ENCODE measurements at regions not wholly inside any gene's neighbourhood (a gene's known extent, or its start where the extent isn't known, plus 50 kb on each side); places are given as distances from the start of the nearest gene placed in this dataset.

DNA sequence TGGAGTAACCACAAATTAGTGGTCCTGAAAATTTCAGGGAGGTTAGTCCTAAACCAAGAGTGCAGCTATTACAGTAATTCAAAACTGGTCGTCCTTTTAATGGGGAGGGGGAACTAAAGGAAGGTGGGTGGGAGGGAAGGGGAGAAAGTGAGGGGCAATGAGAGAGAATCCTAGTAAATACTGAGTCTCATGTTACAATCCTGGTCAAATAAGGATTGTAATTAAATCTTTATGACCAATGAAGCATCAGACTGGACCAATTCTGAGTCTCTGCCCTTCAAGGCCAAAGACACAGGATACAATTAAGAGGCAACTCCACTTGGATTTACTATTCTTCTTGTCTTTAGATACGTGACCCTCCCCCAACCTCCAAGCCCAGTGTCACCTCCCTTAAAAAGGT, 262.9 kb downstream of the BCL11A start:
- Histone ChIP-seq H3K4me1 (no peaks in the 10 kb centered on the region), H3K9me3 (no peaks in the 10 kb centered on the region), H3K4me2 (no peak overlapping the region), H3K27ac (no peak overlapping the region), H3K4me3 (no peak overlapping the region)
- DNase-seq (ENCODE audit: low read depth in 1 of 2, low spot score in 1 of 2) = no peak
- ATAC-seq = no peak
- no peak for FAIRE-seq
- ChIA-PET CTCF (interaction anchor here (0.7 kb wide), 1 partner anchor 596 kb away, joined by 3 read pairs; no protein-coding TSS in a partner anchor), POLR2A (no interaction called here)
- WGBS (ENCODE audit: missing lambda C conversion rate) = 4% methylated on average over 2 of the region's 2 CpGs
- TF ChIP-seq, protein P1, sequence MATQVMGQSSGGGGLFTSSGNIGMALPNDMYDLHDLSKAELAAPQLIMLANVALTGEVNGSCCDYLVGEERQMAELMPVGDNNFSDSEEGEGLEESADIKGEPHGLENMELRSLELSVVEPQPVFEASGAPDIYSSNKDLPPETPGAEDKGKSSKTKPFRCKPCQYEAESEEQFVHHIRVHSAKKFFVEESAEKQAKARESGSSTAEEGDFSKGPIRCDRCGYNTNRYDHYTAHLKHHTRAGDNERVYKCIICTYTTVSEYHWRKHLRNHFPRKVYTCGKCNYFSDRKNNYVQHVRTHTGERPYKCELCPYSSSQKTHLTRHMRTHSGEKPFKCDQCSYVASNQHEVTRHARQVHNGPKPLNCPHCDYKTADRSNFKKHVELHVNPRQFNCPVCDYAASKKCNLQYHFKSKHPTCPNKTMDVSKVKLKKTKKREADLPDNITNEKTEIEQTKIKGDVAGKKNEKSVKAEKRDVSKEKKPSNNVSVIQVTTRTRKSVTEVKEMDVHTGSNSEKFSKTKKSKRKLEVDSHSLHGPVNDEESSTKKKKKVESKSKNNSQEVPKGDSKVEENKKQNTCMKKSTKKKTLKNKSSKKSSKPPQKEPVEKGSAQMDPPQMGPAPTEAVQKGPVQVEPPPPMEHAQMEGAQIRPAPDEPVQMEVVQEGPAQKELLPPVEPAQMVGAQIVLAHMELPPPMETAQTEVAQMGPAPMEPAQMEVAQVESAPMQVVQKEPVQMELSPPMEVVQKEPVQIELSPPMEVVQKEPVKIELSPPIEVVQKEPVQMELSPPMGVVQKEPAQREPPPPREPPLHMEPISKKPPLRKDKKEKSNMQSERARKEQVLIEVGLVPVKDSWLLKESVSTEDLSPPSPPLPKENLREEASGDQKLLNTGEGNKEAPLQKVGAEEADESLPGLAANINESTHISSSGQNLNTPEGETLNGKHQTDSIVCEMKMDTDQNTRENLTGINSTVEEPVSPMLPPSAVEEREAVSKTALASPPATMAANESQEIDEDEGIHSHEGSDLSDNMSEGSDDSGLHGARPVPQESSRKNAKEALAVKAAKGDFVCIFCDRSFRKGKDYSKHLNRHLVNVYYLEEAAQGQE (IDR thresholded peaks at IDR 0.05) = no peak
- TF ChIP-seq CBX2 (IDR thresholded peaks at IDR 0.05; ENCODE audit: borderline replicate concordance, low read depth) (no peak), HDAC2 (IDR thresholded peaks at IDR 0.05) (no peak), FOXS1 (CRISPR knock-in tag; IDR thresholded peaks at IDR 0.05) (no peak), GATA3 (IDR thresholded peaks at IDR 0.05; ENCODE audit: borderline replicate concordance) (no peak), ZNF302 (CRISPR knock-in tag; IDR thresholded peaks at IDR 0.05) (no peak), EHF (CRISPR knock-in tag; IDR thresholded peaks at IDR 0.05) (no peak), CHD4 (IDR thresholded peaks at IDR 0.05; ENCODE audit: borderline replicate concordance) (no peak), POLR2AphosphoS2 (conservative IDR thresholded peaks at IDR 0.05; ENCODE audit: low read length) (no peak), JUN (IDR thresholded peaks at IDR 0.05) (no peak), RAD21 (conservative IDR thresholded peaks at IDR 0.05 in 1 of 2, IDR thresholded peaks at IDR 0.05 in 1 of 2) (no peak), FOSB (CRISPR knock-in tag; IDR thresholded peaks at IDR 0.05) (no peak), ZC3H11A (IDR thresholded peaks at IDR 0.05) (no peak), HOXA7 (CRISPR knock-in tag; IDR thresholded peaks at IDR 0.05) (no peak), JUNB (IDR thresholded peaks at IDR 0.05) (no peak)
- TF ChIP-seq, protein P2, sequence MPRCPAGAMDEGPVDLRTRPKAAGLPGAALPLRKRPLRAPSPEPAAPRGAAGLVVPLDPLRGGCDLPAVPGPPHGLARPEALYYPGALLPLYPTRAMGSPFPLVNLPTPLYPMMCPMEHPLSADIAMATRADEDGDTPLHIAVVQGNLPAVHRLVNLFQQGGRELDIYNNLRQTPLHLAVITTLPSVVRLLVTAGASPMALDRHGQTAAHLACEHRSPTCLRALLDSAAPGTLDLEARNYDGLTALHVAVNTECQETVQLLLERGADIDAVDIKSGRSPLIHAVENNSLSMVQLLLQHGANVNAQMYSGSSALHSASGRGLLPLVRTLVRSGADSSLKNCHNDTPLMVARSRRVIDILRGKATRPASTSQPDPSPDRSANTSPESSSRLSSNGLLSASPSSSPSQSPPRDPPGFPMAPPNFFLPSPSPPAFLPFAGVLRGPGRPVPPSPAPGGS (IDR thresholded peaks at IDR 0.05) = no peak
- TF ChIP-seq, protein P3, sequence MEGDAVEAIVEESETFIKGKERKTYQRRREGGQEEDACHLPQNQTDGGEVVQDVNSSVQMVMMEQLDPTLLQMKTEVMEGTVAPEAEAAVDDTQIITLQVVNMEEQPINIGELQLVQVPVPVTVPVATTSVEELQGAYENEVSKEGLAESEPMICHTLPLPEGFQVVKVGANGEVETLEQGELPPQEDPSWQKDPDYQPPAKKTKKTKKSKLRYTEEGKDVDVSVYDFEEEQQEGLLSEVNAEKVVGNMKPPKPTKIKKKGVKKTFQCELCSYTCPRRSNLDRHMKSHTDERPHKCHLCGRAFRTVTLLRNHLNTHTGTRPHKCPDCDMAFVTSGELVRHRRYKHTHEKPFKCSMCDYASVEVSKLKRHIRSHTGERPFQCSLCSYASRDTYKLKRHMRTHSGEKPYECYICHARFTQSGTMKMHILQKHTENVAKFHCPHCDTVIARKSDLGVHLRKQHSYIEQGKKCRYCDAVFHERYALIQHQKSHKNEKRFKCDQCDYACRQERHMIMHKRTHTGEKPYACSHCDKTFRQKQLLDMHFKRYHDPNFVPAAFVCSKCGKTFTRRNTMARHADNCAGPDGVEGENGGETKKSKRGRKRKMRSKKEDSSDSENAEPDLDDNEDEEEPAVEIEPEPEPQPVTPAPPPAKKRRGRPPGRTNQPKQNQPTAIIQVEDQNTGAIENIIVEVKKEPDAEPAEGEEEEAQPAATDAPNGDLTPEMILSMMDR (IDR thresholded peaks at IDR 0.05) = no peak

DNA sequence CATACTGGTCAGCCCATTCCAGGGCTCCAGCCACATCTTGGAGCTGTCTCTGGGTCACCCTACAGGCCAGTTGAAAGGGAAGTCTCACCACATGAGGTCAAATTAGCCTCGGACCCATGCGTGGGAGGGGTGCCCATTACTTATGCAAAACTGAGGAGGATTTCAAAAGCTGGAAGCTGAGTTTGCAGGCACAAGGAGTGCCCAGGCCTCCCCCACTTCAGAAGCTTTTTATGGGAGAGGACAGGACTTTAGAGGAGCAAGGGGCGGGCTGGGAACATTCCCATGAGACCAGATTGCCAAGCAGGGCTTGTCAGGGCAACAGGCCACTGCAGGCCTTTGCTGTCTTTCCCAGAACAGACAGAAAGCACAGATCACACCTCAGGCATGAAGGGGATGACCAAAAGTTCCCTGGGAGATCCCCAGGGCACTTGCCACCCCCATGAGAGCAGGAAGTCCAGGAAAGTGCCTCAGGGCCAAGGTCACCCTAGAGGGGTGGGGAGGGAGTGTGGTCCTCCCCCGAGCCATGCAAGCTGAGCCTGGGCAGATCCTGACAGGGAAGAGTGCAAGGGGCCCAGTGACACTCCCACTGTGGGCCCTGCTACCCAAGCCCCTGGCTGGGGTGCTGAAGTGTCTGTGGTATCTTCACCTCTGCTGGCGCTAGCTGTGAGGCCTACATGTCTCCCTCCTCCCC, 267.7 kb downstream of the BCL11A start:
- H3K4me2 ChIP-seq = no peak overlapping the region

More for the DNA sequence above, 267.7 kb downstream of the BCL11A start:
- ChIA-PET POLR2A (no interaction called here), CTCF (interaction anchor here (1.0 kb wide), 1 partner anchor 27 kb away, joined by 3 read pairs; no protein-coding TSS in a partner anchor)
- 37% methylated on average over 5 of the region's 5 CpGs for WGBS (ENCODE audit: missing lambda C conversion rate)
- ATAC-seq (no peak), DNase-seq (ENCODE audit: low read depth in 1 of 2, low spot score in 1 of 2) (no peak), FAIRE-seq (no peak)
- Histone ChIP-seq H3K9me3 (no peaks in the 10 kb centered on the region), H3K4me1 (no peaks in the 10 kb centered on the region), H3K27ac (no peak overlapping the region), H3K4me3 (no peak overlapping the region)
- TF ChIP-seq, protein P1 (IDR thresholded peaks at IDR 0.05) = no peak
- TF ChIP-seq, protein P4, sequence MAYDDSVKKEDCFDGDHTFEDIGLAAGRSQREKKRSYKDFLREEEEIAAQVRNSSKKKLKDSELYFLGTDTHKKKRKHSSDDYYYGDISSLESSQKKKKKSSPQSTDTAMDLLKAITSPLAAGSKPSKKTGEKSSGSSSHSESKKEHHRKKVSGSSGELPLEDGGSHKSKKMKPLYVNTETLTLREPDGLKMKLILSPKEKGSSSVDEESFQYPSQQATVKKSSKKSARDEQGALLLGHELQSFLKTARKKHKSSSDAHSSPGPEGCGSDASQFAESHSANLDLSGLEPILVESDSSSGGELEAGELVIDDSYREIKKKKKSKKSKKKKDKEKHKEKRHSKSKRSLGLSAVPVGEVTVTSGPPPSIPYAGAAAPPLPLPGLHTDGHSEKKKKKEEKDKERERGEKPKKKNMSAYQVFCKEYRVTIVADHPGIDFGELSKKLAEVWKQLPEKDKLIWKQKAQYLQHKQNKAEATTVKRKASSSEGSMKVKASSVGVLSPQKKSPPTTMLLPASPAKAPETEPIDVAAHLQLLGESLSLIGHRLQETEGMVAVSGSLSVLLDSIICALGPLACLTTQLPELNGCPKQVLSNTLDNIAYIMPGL (CRISPR knock-in tag; IDR thresholded peaks at IDR 0.05; ENCODE audit: borderline replicate concordance) = no peak
- TF ChIP-seq GATA3 (IDR thresholded peaks at IDR 0.05; ENCODE audit: borderline replicate concordance) (no peak), FOSL2 (IDR thresholded peaks at IDR 0.05) (no peak), FOSL2 (CRISPR knock-in tag; IDR thresholded peaks at IDR 0.05) (no peak), EP300 (IDR thresholded peaks at IDR 0.05) (no peak), EHF (CRISPR knock-in tag; IDR thresholded peaks at IDR 0.05) (no peak)

Measured in A549 (cell line).